ENCODE measurements at regions not wholly inside any gene's neighbourhood (a gene's known extent, or its start where the extent isn't known, plus 50 kb on each side); places are given as distances from the start of the nearest gene placed in this dataset.

- TF ChIP-seq KDM1A (IDR thresholded peaks at IDR 0.05; ENCODE audit: low read depth), result no peak
- TF ChIP-seq JUN (IDR thresholded peaks at IDR 0.05), result no peak
- TF ChIP-seq RARB (CRISPR knock-in tag; IDR thresholded peaks at IDR 0.05), result no peak
- TF ChIP-seq ESRRA (IDR thresholded peaks at IDR 0.05; ENCODE audit: borderline replicate concordance, low read length), result no peak
Observed at GRCh38 chr20:57782631-57783041, 72.8 kb upstream of the PMEPA1 start.

Data from A549 (cell line).